ENCODE measurements at regions not wholly inside any gene's neighbourhood (a gene's known extent, or its start where the extent isn't known, plus 50 kb on each side); places are given as distances from the start of the nearest gene placed in this dataset.

- intact Hi-C loops (cut with micrococcal nuclease): no loop called here
- Histone ChIP-seq H4K8ac (ENCODE audit: low read depth in 2 of 2, low read length in 2 of 2) (no peak overlapping the region), H4K91ac (ENCODE audit: insufficient read depth, low read depth, low read length) (no peak overlapping the region), H3K18ac (ENCODE audit: low read depth, low read length) (no peak overlapping the region), H3K79me1 (ENCODE audit: low read depth in 1 of 2, low read length in 2 of 2) (no peaks in the 10 kb centered on the region), H3K27ac (ENCODE audit: insufficient read depth, low read length) (no peak overlapping the region), H2BK15ac (ENCODE audit: low read depth, low read length) (no peak overlapping the region), H3K4ac (ENCODE audit: low read depth, low read length) (no peak overlapping the region), H3K9ac (ENCODE audit: low read depth, low read length) (no peak overlapping the region), H2BK120ac (ENCODE audit: low read depth, low read length) (no peak overlapping the region), H2AFZ (replicated peaks; ENCODE audit: low read length, poor library complexity) (no peak overlapping the region), H3K56ac (ENCODE audit: extremely low read depth, insufficient read depth, low read length) (no peak overlapping the region), H4K20me1 (ENCODE audit: insufficient read depth, low read length) (no peaks in the 10 kb centered on the region), H2AK5ac (ENCODE audit: low read depth, low read length) (no peak overlapping the region), H3K4me3 (ENCODE audit: insufficient read depth, low read depth, low read length) (no peak overlapping the region), H3K4me1 (ENCODE audit: control insufficient read depth, insufficient read depth, low read length) (no peaks in the 10 kb centered on the region), H3K14ac (replicated peaks; ENCODE audit: low read depth, low read length) (no peak overlapping the region), H4K5ac (ENCODE audit: low read depth, low read length) (no peak overlapping the region), H3K23ac (ENCODE audit: low read depth, low read length) (no peak overlapping the region), H2AK9ac (replicated peaks; ENCODE audit: low read depth, low read length, poor library complexity) (no peak overlapping the region), H3K4me2 (ENCODE audit: low read depth, low read length) (no peak overlapping the region), H2BK20ac (ENCODE audit: low read depth, low read length) (no peak overlapping the region), H3K27me3 (ENCODE audit: control insufficient read depth, insufficient read depth, low read length) (no peaks in the 10 kb centered on the region), H3K36me3 (ENCODE audit: control insufficient read depth, insufficient read depth, low read length) (no peaks in the 10 kb centered on the region), H3K9me1 (ENCODE audit: insufficient read depth, low read length) (no peaks in the 10 kb centered on the region), H2BK5ac (ENCODE audit: low read depth, low read length, poor library complexity, severe bottlenecking) (no peak overlapping the region), H3K9me3 (ENCODE audit: control insufficient read depth, insufficient read depth, low read length) (no peaks in the 10 kb centered on the region)
- dilution Hi-C loops (cut with HindIII; ENCODE audit: low sequenced_read_pairs, unreplicated experiment): no loop called here
- WGBS, 2 experiments (ENCODE audit: extremely low coverage in 2 of 2, insufficient read length in 1 of 2): no CpG with 5 or more reads among the region's 2 CpGs
- ChIA-PET POLR2A (ENCODE audit: unreplicated experiment) (no interaction called here), CTCF (no interaction called here)
- no TSS peak for BruUV-seq (replicated peaks)
- TF ChIP-seq, protein P1, sequence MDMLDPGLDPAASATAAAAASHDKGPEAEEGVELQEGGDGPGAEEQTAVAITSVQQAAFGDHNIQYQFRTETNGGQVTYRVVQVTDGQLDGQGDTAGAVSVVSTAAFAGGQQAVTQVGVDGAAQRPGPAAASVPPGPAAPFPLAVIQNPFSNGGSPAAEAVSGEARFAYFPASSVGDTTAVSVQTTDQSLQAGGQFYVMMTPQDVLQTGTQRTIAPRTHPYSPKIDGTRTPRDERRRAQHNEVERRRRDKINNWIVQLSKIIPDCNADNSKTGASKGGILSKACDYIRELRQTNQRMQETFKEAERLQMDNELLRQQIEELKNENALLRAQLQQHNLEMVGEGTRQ (IDR thresholded peaks at IDR 0.05; ENCODE audit: low read depth, low read length): no peak
- no peak for TF ChIP-seq BHLHE40 (IDR thresholded peaks at IDR 0.05; ENCODE audit: low read depth, low read length)
- TF ChIP-seq CHD1 (IDR thresholded peaks at IDR 0.05; ENCODE audit: low read depth, low read length): no peak
- no peak for TF ChIP-seq CEBPB (IDR thresholded peaks at IDR 0.05; ENCODE audit: low read depth, low read length)
- TF ChIP-seq RAD21 (IDR thresholded peaks at IDR 0.05; ENCODE audit: low read length): no peak
- no peak for TF ChIP-seq MAFK (IDR thresholded peaks at IDR 0.05; ENCODE audit: low read depth, low read length)
- no peak for TF ChIP-seq SMC3 (IDR thresholded peaks at IDR 0.05; ENCODE audit: low read depth, low read length)
- no peak for TF ChIP-seq RFX5 (IDR thresholded peaks at IDR 0.05; ENCODE audit: low read depth, low read length)
- TF ChIP-seq RCOR1 (IDR thresholded peaks at IDR 0.05; ENCODE audit: insufficient replicate concordance, low read length): no peak
- TF ChIP-seq, protein P2, sequence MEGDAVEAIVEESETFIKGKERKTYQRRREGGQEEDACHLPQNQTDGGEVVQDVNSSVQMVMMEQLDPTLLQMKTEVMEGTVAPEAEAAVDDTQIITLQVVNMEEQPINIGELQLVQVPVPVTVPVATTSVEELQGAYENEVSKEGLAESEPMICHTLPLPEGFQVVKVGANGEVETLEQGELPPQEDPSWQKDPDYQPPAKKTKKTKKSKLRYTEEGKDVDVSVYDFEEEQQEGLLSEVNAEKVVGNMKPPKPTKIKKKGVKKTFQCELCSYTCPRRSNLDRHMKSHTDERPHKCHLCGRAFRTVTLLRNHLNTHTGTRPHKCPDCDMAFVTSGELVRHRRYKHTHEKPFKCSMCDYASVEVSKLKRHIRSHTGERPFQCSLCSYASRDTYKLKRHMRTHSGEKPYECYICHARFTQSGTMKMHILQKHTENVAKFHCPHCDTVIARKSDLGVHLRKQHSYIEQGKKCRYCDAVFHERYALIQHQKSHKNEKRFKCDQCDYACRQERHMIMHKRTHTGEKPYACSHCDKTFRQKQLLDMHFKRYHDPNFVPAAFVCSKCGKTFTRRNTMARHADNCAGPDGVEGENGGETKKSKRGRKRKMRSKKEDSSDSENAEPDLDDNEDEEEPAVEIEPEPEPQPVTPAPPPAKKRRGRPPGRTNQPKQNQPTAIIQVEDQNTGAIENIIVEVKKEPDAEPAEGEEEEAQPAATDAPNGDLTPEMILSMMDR (conservative IDR thresholded peaks at IDR 0.05; ENCODE audit: low read depth, low read length): no peak
- TF ChIP-seq POLR2A (IDR thresholded peaks at IDR 0.05; ENCODE audit: low read depth, low read length): no peak
- TF ChIP-seq MXI1 (IDR thresholded peaks at IDR 0.05; ENCODE audit: borderline replicate concordance, low read depth, low read length): no peak
- TF ChIP-seq, protein P3, sequence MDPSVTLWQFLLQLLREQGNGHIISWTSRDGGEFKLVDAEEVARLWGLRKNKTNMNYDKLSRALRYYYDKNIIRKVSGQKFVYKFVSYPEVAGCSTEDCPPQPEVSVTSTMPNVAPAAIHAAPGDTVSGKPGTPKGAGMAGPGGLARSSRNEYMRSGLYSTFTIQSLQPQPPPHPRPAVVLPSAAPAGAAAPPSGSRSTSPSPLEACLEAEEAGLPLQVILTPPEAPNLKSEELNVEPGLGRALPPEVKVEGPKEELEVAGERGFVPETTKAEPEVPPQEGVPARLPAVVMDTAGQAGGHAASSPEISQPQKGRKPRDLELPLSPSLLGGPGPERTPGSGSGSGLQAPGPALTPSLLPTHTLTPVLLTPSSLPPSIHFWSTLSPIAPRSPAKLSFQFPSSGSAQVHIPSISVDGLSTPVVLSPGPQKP (IDR thresholded peaks at IDR 0.05; ENCODE audit: borderline replicate concordance, low read depth, low read length): no peak
- TF ChIP-seq NFE2L2 (IDR thresholded peaks at IDR 0.05; ENCODE audit: low read depth, low read length): no peak
- no peak for TF ChIP-seq FOS (IDR thresholded peaks at IDR 0.05; ENCODE audit: low read depth, low read length)
- no peak for TF ChIP-seq MAZ (IDR thresholded peaks at IDR 0.05; ENCODE audit: borderline replicate concordance, low read depth, low read length)
- ATAC-seq (ENCODE audit: low read depth) (no peak), DNase-seq (no peak)
- in situ Hi-C loops (cut with MboI; ENCODE audit: low sequenced_read_pairs): no loop called here
These were observed 826.1 kb downstream of the MRPL39 start for GRCh38 chr21:24781146-24781545.

All from IMR-90 (cell line).